Neutrophil (primary cell): ENCODE measurements at regions not wholly inside any gene's neighbourhood (a gene's known extent, or its start where the extent isn't known, plus 50 kb on each side); places are given as distances from the start of the nearest gene placed in this dataset.

Experiments
- H3K27ac ChIP-seq: fragments of 200-600 bp; sonication (generic); 2 replicates; pipeline ENCODE4 v1.5.1; 2016; ENCODE audit warnings: mild to moderate bottlenecking, moderate library complexity
- H3K27me3 ChIP-seq: fragments of 200-600 bp; sonication (generic); 2 replicates; pipeline ENCODE4 v1.6.0; 2016; ENCODE audit warnings: mild to moderate bottlenecking
- H3K36me3 ChIP-seq: fragments of 200-600 bp; sonication (generic); 2 replicates; pipeline ENCODE4 v1.5.1; 2017
- H3K4me1 ChIP-seq, 2 experiments: fragments of 200-600 bp in 1 of 2; sonication (generic) in 1 of 2; 1 replicate in 1 of 2; 2 replicates in 1 of 2; pipeline versions ENCODE4 v1.5.1 to v1.6.1; 2013 to 2016; ENCODE audit warnings: low read depth in 1 of 2, low read length in 1 of 2, mild to moderate bottlenecking in 1 of 2, moderate library complexity in 1 of 2; ENCODE audit not compliant: control insufficient read depth in 1 of 2, insufficient read depth in 1 of 2
- H3K4me3 ChIP-seq, 2 experiments: fragments of 200-600 bp in 1 of 2; sonication (generic) in 1 of 2; 1 replicate in 1 of 2; 2 replicates in 1 of 2; pipeline ENCODE4 v1.5.1; 2013 to 2016; ENCODE audit warnings: low read depth in 1 of 2, low read length in 1 of 2, mild to moderate bottlenecking in 1 of 2, moderate library complexity in 1 of 2
- H3K9me3 ChIP-seq: fragments of 200-600 bp; sonication (generic); 2 replicates; pipeline ENCODE4 v1.5.1; 2016
- CTCF ChIP-seq: fragments of 200-600 bp; sonication (generic); IDR thresholded peaks from 2 replicates; pipeline ENCODE4 v1.5.1; 2016; ENCODE audit warnings: antibody characterized with exemption

- TF ChIP-seq CTCF: no peak
- H3K36me3 ChIP-seq: no peaks in the 10 kb centered on the region
- peaks cover 9% of the 10 kb centered on the region for H3K27me3 ChIP-seq
- H3K9me3 ChIP-seq: no peaks in the 10 kb centered on the region
- no peak overlapping the region for H3K4me3 ChIP-seq
- H3K4me1 ChIP-seq: no peaks in the 10 kb centered on the region
- no peak overlapping the region for H3K27ac ChIP-seq
These were observed 153.7 kb downstream of the FGF1 start for GRCh38 chr5:142531977-142532780.

- Histone ChIP-seq H3K27ac (no peak overlapping the region), H3K4me3 (no peak overlapping the region), H3K4me1 (no peaks in the 10 kb centered on the region), H3K9me3 (no peaks in the 10 kb centered on the region), H3K36me3 (no peaks in the 10 kb centered on the region), H3K27me3 (peaks cover 9% of the 10 kb centered on the region)
- no peak for TF ChIP-seq CTCF
These were observed 155.0 kb downstream of the FGF1 start for GRCh38 chr5:142530904-142531303.

- no peak overlapping the region for H3K27ac ChIP-seq
- TF ChIP-seq CTCF: no peak
- peaks cover 9% of the 10 kb centered on the region for H3K27me3 ChIP-seq
- no peaks in the 10 kb centered on the region for H3K4me1 ChIP-seq
- H3K36me3 ChIP-seq: no peaks in the 10 kb centered on the region
- H3K9me3 ChIP-seq: no peaks in the 10 kb centered on the region
- no peak overlapping the region for H3K4me3 ChIP-seq
These were observed 156.1 kb downstream of the FGF1 start for GRCh38 chr5:142529626-142530278.

- no peak overlapping the region for H3K27ac ChIP-seq
These were observed 158.1 kb downstream of the FGF1 start for GRCh38 chr5:142527664-142528295.

GRCh38 chr5:142527234-142527633, 158.7 kb downstream of the FGF1 start:
- Histone ChIP-seq H3K27ac (no peak overlapping the region), H3K4me1 (no peaks in the 10 kb centered on the region), H3K9me3 (no peaks in the 10 kb centered on the region), H3K27me3 (peaks cover 9% of the 10 kb centered on the region), H3K4me3 (no peak overlapping the region), H3K36me3 (no peaks in the 10 kb centered on the region)
- TF ChIP-seq CTCF: no peak

More at GRCh38 chr5:142527664-142528295, 158.1 kb downstream of the FGF1 start:
- peaks cover 9% of the 10 kb centered on the region for H3K27me3 ChIP-seq
- no peak overlapping the region for H3K4me3 ChIP-seq
- no peak for TF ChIP-seq CTCF
- no peaks in the 10 kb centered on the region for H3K9me3 ChIP-seq
- H3K36me3 ChIP-seq: no peaks in the 10 kb centered on the region
- H3K4me1 ChIP-seq: no peaks in the 10 kb centered on the region
